Fibroblast of mammary gland (primary cell): ENCODE measurements at regions not wholly inside any gene's neighbourhood (a gene's known extent, or its start where the extent isn't known, plus 50 kb on each side); places are given as distances from the start of the nearest gene placed in this dataset.

ENCODE experiments used
- DNase-seq: peaks from one replicate; pipeline ENCODE4 v3.0.0-alpha.2; 2010; ENCODE audit warnings: low read depth
- H3K4me3 ChIP-seq: 2 replicates; pipeline ENCODE4 v1.5.1; 2011; ENCODE audit warnings: low read depth, mild to moderate bottlenecking, low read length, moderate library complexity; ENCODE audit not compliant: control insufficient read depth
- CTCF ChIP-seq: conservative IDR thresholded peaks from 2 replicates; pipeline ENCODE4 v1.5.1; 2011; ENCODE audit warnings: low read depth, low read length, inconsistent platforms; ENCODE audit not compliant: control insufficient read depth, insufficient read depth

GRCh38 chr10:126838316-126838715, 66.9 kb upstream of the DOCK1 start:
- no peak for DNase-seq
- no peak for TF ChIP-seq CTCF
- H3K4me3 ChIP-seq: no peak overlapping the region

- no peak for DNase-seq
- H3K4me3 ChIP-seq: no peak overlapping the region
- TF ChIP-seq CTCF: no peak
Measured at GRCh38 chr10:126839094-126839761, 66.0 kb upstream of the DOCK1 start.

- DNase-seq: no peak
- no peak for TF ChIP-seq CTCF
- no peak overlapping the region for H3K4me3 ChIP-seq
Measured at GRCh38 chr10:126840576-126841135, 64.6 kb upstream of the DOCK1 start.

- no peak overlapping the region for H3K4me3 ChIP-seq
- TF ChIP-seq CTCF: no peak
- DNase-seq: no peak
Measured at GRCh38 chr10:126841341-126841895, 63.8 kb upstream of the DOCK1 start.

GRCh38 chr10:126842356-126842755, 62.9 kb upstream of the DOCK1 start:
- no peak overlapping the region for H3K4me3 ChIP-seq
- TF ChIP-seq CTCF: no peak
- no peak for DNase-seq

GRCh38 chr10:126842836-126843235, 62.4 kb upstream of the DOCK1 start:
- no peak overlapping the region for H3K4me3 ChIP-seq
- no peak for TF ChIP-seq CTCF
- no peak for DNase-seq
